CD4-positive, alpha-beta T cell treated with Interleukin-15 for 4 hours (primary cell): ENCODE measurements at regions not wholly inside any gene's neighbourhood (a gene's known extent, or its start where the extent isn't known, plus 50 kb on each side); places are given as distances from the start of the nearest gene placed in this dataset.
"Not testable (repeated sequence)": the region's sequence is repeated elsewhere in the genome, so short reads cannot be mapped to it uniquely, and the experiment has no call there.

ENCODE experiments used
- DNase-seq: peaks from one replicate; pipeline ENCODE4 v3.0.0-alpha.2; 2020; ENCODE audit warnings: low spot score

- DNase-seq = no peak
Measured at GRCh38 chr13:71303144-71303543, 563.9 kb downstream of the DACH1 start.

- DNase-seq = no peak
Measured at GRCh38 chr13:71300602-71301001, 566.4 kb downstream of the DACH1 start.

- DNase-seq = no peak
Measured at GRCh38 chr13:71291842-71292146, 575.2 kb downstream of the DACH1 start.

- peak; percentile 81 for DNase-seq
Measured at GRCh38 chr13:71290963-71291841, 575.8 kb downstream of the DACH1 start.

- DNase-seq = not testable (repeated sequence)
Measured at GRCh38 chr13:71289980-71290379, 577.0 kb downstream of the DACH1 start.

GRCh38 chr13:71285700-71286099, 581.3 kb downstream of the DACH1 start:
- no peak for DNase-seq

- no peak for DNase-seq
Measured at GRCh38 chr13:71278512-71278911, 588.5 kb downstream of the DACH1 start.

- DNase-seq = no peak
Measured at GRCh38 chr13:71274923-71275608, 591.9 kb downstream of the DACH1 start.

- DNase-seq = no peak
Measured at GRCh38 chr13:71261256-71261655, 605.7 kb downstream of the DACH1 start.

- no peak for DNase-seq
Measured at GRCh38 chr13:71260246-71260645, 606.8 kb downstream of the DACH1 start.

GRCh38 chr13:71255633-71256032, 611.4 kb downstream of the DACH1 start:
- no peak for DNase-seq

GRCh38 chr13:71254384-71254783, 612.6 kb downstream of the DACH1 start:
- no peak for DNase-seq

GRCh38 chr13:71252184-71252704, 614.8 kb downstream of the DACH1 start:
- no peak for DNase-seq

GRCh38 chr13:71251292-71251951, 615.6 kb downstream of the DACH1 start:
- no peak for DNase-seq

GRCh38 chr13:71249011-71249410, 618.0 kb downstream of the DACH1 start:
- DNase-seq = no peak

- no peak for DNase-seq
Measured at GRCh38 chr13:71244161-71244560, 622.8 kb downstream of the DACH1 start.

- no peak for DNase-seq
Measured at GRCh38 chr13:71242201-71242600, 624.8 kb downstream of the DACH1 start.

GRCh38 chr13:71240911-71241310, 626.1 kb downstream of the DACH1 start:
- DNase-seq = no peak

- no peak for DNase-seq
Measured at GRCh38 chr13:71237332-71237731, 629.7 kb downstream of the DACH1 start.

- DNase-seq = no peak
Measured at GRCh38 chr13:71219698-71220415, 647.1 kb downstream of the DACH1 start.

GRCh38 chr13:71218960-71219359, 648.0 kb downstream of the DACH1 start:
- no peak for DNase-seq

GRCh38 chr13:71217827-71218226, 649.2 kb downstream of the DACH1 start:
- DNase-seq = no peak
